ENCODE measurements at regions not wholly inside any gene's neighbourhood (a gene's known extent, or its start where the extent isn't known, plus 50 kb on each side); places are given as distances from the start of the nearest gene placed in this dataset.

- Histone ChIP-seq H3K14ac (ENCODE audit: insufficient read length) (no peak overlapping the region), H3K4ac (replicated peaks; ENCODE audit: insufficient read length, low read depth, low read length) (no peak overlapping the region), H2BK20ac (ENCODE audit: low read length) (no peak overlapping the region), H3K4me1 (replicated peaks in 1 of 4; ENCODE audit: control insufficient read depth in 3 of 4, insufficient read depth in 4 of 4, low read length in 3 of 4) (no peaks in the 10 kb centered on the region), H3K9ac (replicated peaks in 1 of 4; ENCODE audit: extremely low read depth in 1 of 4, low read depth in 3 of 4, low read length in 3 of 4) (no peak overlapping the region), H3K36me3 (ENCODE audit: control insufficient read depth in 2 of 4, insufficient read depth in 4 of 4, low read length in 3 of 4) (no peaks in the 10 kb centered on the region), H4K91ac (replicated peaks; ENCODE audit: insufficient read length, low read length) (no peak overlapping the region), H2AFZ (ENCODE audit: low read length) (no peak overlapping the region), H2BK12ac (ENCODE audit: low read depth, low read length) (no peak overlapping the region), H3K23me2 (ENCODE audit: low read depth, low read length) (no peaks in the 10 kb centered on the region), H2AK5ac (ENCODE audit: low read depth, low read length) (no peak overlapping the region), H4K8ac (ENCODE audit: extremely low read depth, insufficient read depth, low read length) (no peak overlapping the region), H2BK15ac (ENCODE audit: low read length) (no peak overlapping the region), H4K20me1 (replicated peaks in 1 of 2; ENCODE audit: control insufficient read depth in 1 of 2, insufficient read depth in 2 of 2, low read length in 2 of 2) (no peaks in the 10 kb centered on the region), H3K18ac (ENCODE audit: extremely low read depth, low read length) (no peak overlapping the region), H3K27ac (ENCODE audit: low read depth, low read length) (no peak overlapping the region), H2BK5ac (ENCODE audit: low read depth, low read length) (no peak overlapping the region), H3K23ac (ENCODE audit: insufficient read length) (no peak overlapping the region), H3K4me2 (ENCODE audit: insufficient read depth in 1 of 2, low read depth in 2 of 2, low read length in 2 of 2) (no peak overlapping the region), H3K56ac (replicated peaks; ENCODE audit: insufficient read length, low read depth, low read length) (no peak overlapping the region), H3K4me3 (ENCODE audit: extremely low read depth in 1 of 4, insufficient read depth in 2 of 4, low read depth in 3 of 4, low read length in 4 of 4) (no peak overlapping the region), H3K79me2 (ENCODE audit: control insufficient read depth in 1 of 2, insufficient read depth in 2 of 2, low read length in 2 of 2) (no peaks in the 10 kb centered on the region), H4K5ac (ENCODE audit: insufficient read length, low read depth, low read length) (no peak overlapping the region), H2BK120ac (replicated peaks; ENCODE audit: low read depth, low read length) (no peak overlapping the region), H3K79me1 (ENCODE audit: low read depth, low read length) (no peaks in the 10 kb centered on the region), H3K9me3 (ENCODE audit: insufficient read depth in 2 of 2, low read depth in 1 of 2, low read length in 1 of 2) (no peaks in the 10 kb centered on the region), H3K27me3 (replicated peaks in 1 of 4; ENCODE audit: control insufficient read depth in 3 of 4, extremely low read depth in 1 of 4, insufficient read depth in 3 of 4, low read length in 3 of 4) (no peaks in the 10 kb centered on the region)
- ChIA-PET POLR2A (ENCODE audit: partially characterized antibody) (no interaction called here), CTCF (ENCODE audit: partially characterized antibody) (interaction anchor here (0.5 kb wide), 1 partner anchor 1124 kb away, joined by 3 read pairs; no protein-coding TSS in a partner anchor)
- FAIRE-seq = no peak
- 71% methylated on average over 2 of the region's 2 CpGs; no CpG with 5 or more reads in 1 of the 2 experiments for WGBS, 2 experiments (ENCODE audit: extremely low coverage in 1 of 2, insufficient coverage in 1 of 2, insufficient read length in 1 of 2, insufficient replicate concordance in 2 of 2, low coverage in 1 of 2, low lambda C conversion rate in 2 of 2, missing lambda C conversion rate in 1 of 2)
- no peak for DNase-seq (ENCODE audit: low read depth in 1 of 2, low spot score in 2 of 2)
- TF ChIP-seq ASH2L (IDR thresholded peaks at IDR 0.05; ENCODE audit: low read length) (no peak), NRF1 (IDR thresholded peaks at IDR 0.05; ENCODE audit: low read depth, low read length) (no peak), SUZ12 (IDR thresholded peaks at IDR 0.05; ENCODE audit: low read length) (no peak), EP300 (IDR thresholded peaks at IDR 0.05; ENCODE audit: borderline replicate concordance in 1 of 2, low read depth in 2 of 2, low read length in 2 of 2) (no peak), MAX (IDR thresholded peaks at IDR 0.05) (no peak), KDM4A (IDR thresholded peaks at IDR 0.05; ENCODE audit: low read depth, low read length, severe bottlenecking) (no peak), FOSL1 (IDR thresholded peaks at IDR 0.05; ENCODE audit: insufficient read depth, low read depth, low read length) (no peak), CHD1 (IDR thresholded peaks at IDR 0.05; ENCODE audit: low read depth, low read length) (no peak), TEAD4 (IDR thresholded peaks at IDR 0.05; ENCODE audit: low read depth, low read length) (no peak), TBP (IDR thresholded peaks at IDR 0.05; ENCODE audit: low read depth, low read length) (no peak), CTBP2 (IDR thresholded peaks at IDR 0.05; ENCODE audit: borderline replicate concordance, insufficient read depth, insufficient read length, low read length) (no peak)
- TF ChIP-seq, protein P1, sequence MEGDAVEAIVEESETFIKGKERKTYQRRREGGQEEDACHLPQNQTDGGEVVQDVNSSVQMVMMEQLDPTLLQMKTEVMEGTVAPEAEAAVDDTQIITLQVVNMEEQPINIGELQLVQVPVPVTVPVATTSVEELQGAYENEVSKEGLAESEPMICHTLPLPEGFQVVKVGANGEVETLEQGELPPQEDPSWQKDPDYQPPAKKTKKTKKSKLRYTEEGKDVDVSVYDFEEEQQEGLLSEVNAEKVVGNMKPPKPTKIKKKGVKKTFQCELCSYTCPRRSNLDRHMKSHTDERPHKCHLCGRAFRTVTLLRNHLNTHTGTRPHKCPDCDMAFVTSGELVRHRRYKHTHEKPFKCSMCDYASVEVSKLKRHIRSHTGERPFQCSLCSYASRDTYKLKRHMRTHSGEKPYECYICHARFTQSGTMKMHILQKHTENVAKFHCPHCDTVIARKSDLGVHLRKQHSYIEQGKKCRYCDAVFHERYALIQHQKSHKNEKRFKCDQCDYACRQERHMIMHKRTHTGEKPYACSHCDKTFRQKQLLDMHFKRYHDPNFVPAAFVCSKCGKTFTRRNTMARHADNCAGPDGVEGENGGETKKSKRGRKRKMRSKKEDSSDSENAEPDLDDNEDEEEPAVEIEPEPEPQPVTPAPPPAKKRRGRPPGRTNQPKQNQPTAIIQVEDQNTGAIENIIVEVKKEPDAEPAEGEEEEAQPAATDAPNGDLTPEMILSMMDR (IDR thresholded peaks at IDR 0.05; ENCODE audit: control extremely low read depth in 1 of 3, insufficient read depth in 1 of 3, low read depth in 1 of 3, low read length in 3 of 3) = no peak
Observed at GRCh38 chr3:24678021-24678420, 183.4 kb upstream of the THRB start.

All from H1 (cell line).